ENCODE measurements at regions not wholly inside any gene's neighbourhood (a gene's known extent, or its start where the extent isn't known, plus 50 kb on each side); places are given as distances from the start of the nearest gene placed in this dataset.
"Not testable (repeated sequence)": the region's sequence is repeated elsewhere in the genome, so short reads cannot be mapped to it uniquely, and the experiment has no call there.

GRCh38 chrX:96481831-96482230, 202.8 kb upstream of the DIAPH2 start:
- TF ChIP-seq CTCF (IDR thresholded peaks at IDR 0.05; ENCODE audit: extremely low read depth, missing control alignments) = no peak
- DNase-seq (ENCODE audit: low spot score) = no peak

GRCh38 chrX:96483647-96484160, 200.9 kb upstream of the DIAPH2 start:
- DNase-seq (ENCODE audit: low spot score) = no peak
- no peak for TF ChIP-seq CTCF (IDR thresholded peaks at IDR 0.05; ENCODE audit: extremely low read depth, missing control alignments)

DNA sequence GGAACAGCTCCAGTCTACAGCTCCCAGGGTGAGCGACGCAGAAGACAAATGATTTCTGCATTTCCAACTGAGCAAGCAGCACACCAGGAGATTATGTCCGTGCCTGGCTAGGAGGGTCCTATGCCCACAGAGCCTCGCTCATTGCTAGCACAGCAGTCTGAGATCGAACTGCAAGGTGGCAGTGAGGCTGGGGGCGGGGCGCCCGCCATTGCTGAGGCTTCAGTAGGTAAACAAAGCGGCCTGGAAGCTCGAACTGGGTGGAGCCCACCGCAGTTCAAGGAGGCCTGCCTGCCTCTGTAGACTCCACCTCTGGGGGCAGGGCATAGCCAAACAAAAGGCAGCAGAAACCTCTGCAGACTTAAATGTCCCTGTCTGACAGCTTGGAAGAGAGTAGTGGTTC, 198.0 kb upstream of the DIAPH2 start:
- DNase-seq (ENCODE audit: low spot score) = not testable (repeated sequence)

DNA sequence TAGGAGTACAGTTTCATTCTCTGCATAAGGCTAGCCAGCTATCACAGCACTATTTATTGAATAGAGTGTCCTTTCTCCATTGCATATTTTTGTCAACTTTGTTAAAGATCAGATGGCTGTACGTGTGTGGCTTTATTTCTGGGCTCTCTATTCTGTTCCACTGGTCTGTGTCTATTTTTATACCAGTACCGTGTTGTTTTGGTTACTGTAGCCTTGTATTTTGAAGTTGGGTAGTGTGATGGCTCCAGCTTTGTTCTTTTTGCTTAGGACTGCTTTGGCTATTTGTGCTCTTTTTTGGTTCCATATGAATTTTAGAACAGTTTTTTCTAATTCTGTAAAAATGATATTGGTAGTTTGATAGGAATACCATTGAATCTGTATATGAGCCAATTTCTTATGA, 182.1 kb upstream of the DIAPH2 start:
- TF ChIP-seq CTCF (IDR thresholded peaks at IDR 0.05; ENCODE audit: extremely low read depth, missing control alignments) = no peak

DNA sequence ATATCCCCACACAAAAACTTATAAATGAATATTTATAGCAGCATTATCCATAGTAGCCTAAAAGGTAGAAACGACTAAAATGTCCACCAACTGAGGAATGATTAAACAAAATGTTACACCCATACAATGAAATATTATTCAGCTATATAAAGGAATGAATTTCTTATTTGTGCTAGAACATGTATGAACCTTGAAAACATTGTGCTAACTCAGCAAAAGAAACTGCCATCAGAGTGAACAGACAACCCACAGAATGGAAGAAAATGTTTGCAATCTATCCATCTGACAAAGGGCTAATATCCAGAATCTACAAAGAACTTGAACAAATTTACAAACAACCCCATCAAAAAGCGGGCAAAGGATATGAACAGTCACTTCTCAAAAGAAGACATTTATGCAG, 155.3 kb upstream of the DIAPH2 start:
- not testable (repeated sequence) for DNase-seq (ENCODE audit: low spot score)

More for the DNA sequence above, 182.1 kb upstream of the DIAPH2 start:
- no peak for DNase-seq (ENCODE audit: low spot score)

DNA sequence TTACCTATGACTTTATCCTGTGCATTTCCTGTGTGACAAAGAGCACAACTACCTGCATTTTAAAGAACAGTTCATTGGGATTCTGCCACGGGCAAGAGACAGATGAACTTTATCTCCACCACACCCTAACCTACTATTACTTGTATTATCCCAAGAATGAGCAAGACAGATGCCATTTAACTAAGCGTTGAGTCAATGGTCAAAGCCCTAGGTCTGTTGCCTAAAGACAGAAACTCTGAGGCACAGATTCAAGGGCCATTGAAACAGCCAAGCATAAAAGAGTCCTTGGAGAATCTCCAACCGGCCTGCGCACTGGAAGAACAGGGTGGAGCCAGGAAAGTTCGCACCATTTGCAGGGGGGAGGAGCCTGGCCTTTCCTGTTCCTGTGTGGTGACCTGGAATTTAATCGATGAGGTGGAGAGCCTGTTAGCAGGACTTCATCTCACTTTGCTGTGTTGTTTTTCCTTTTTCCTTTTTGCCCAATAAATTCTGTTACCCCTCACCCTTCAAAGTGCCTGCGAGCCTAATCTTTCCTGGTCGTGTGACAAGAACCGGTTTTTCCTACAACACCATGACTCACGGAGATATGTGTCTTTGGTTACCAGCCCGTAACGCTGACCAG, 146.4 kb upstream of the DIAPH2 start:
- TF ChIP-seq CTCF (IDR thresholded peaks at IDR 0.05; ENCODE audit: extremely low read depth, missing control alignments) = no peak
- DNase-seq (ENCODE audit: low spot score) = no peak

GRCh38 chrX:96540111-96540631, 144.5 kb upstream of the DIAPH2 start:
- TF ChIP-seq CTCF (IDR thresholded peaks at IDR 0.05; ENCODE audit: extremely low read depth, missing control alignments) = no peak
- DNase-seq (ENCODE audit: low spot score) = no peak

DNA sequence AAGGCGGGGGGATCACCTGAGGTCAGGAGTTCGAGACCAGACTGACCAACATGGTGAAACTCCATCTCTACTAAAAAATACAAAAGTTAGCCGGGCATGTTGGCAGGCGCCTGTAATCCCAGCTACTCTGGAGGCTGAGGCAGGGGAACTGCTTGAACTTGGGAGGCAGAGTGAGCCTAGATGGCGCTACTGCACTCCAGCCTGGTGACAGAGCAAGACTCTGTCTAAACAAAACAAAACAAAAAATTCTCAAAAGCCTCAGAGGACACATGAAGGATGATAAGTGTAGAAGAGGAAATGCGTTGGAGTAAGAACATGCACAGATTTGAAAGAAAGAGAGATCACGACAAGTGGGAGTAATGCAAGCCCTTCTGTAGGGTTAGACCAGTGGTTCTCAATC, 138.4 kb upstream of the DIAPH2 start:
- DNase-seq (ENCODE audit: low spot score) = not testable (repeated sequence)

- no peak for TF ChIP-seq CTCF (IDR thresholded peaks at IDR 0.05; ENCODE audit: extremely low read depth, missing control alignments)
- no peak for DNase-seq (ENCODE audit: low spot score)
Measured at GRCh38 chrX:96551322-96551872, 133.2 kb upstream of the DIAPH2 start.
